ENCODE measurements at regions not wholly inside any gene's neighbourhood (a gene's known extent, or its start where the extent isn't known, plus 50 kb on each side); places are given as distances from the start of the nearest gene placed in this dataset.

DNA sequence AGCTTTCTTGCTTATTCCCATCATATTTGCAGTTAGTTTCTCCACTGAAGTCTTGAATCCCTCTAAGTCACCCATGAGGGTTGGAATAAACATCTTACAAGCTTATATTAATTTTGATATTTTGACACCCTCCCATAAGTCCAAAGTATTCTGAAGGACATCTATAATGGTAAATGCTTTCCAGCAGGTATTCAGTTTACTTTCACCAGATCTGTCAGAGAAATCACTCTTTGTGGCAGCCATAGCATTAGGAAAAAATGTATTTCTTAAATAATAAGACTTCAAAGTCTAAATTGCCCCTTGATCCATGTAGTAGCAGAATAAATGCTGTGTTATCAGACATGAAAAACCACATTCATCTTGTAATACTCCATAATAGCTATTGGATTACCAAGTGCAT lies 1371.7 kb upstream of the PABPC4L start:
- Histone ChIP-seq H4K8ac (ENCODE audit: low read depth, low read length) (no peak overlapping the region), H3K18ac (ENCODE audit: low read length) (no peak overlapping the region), H2BK15ac (replicated peaks; ENCODE audit: low read depth) (no peak overlapping the region), H3K36me3 (ENCODE audit: control insufficient read depth, insufficient read depth, low read length) (no peaks in the 10 kb centered on the region), H3K27ac (ENCODE audit: low read depth, low read length) (no peak overlapping the region), H2BK120ac (ENCODE audit: low read depth, low read length) (no peak overlapping the region), H3K4me2 (ENCODE audit: low read length) (no peak overlapping the region), H3K27me3 (ENCODE audit: insufficient read depth, low read length, poor library complexity) (no peaks in the 10 kb centered on the region), H2AK5ac (ENCODE audit: low read length) (no peak overlapping the region), H3K4ac (ENCODE audit: low read depth, low read length) (no peak overlapping the region), H2BK5ac (ENCODE audit: low read length) (no peak overlapping the region), H3K79me2 (ENCODE audit: control insufficient read depth, insufficient read depth, low read length) (no peaks in the 10 kb centered on the region), H3K56ac (ENCODE audit: low read length) (no peak overlapping the region), H3K4me1 (ENCODE audit: control insufficient read depth, low read depth, low read length) (no peaks in the 10 kb centered on the region), H4K5ac (ENCODE audit: low read length) (no peak overlapping the region), H3K79me1 (ENCODE audit: low read length) (no peaks in the 10 kb centered on the region), H3K4me3 (ENCODE audit: low read length) (no peak overlapping the region), H3K23ac (ENCODE audit: low read length) (no peak overlapping the region), H3K9ac (ENCODE audit: low read length) (no peak overlapping the region)
- no peak for DNase-seq

DNA sequence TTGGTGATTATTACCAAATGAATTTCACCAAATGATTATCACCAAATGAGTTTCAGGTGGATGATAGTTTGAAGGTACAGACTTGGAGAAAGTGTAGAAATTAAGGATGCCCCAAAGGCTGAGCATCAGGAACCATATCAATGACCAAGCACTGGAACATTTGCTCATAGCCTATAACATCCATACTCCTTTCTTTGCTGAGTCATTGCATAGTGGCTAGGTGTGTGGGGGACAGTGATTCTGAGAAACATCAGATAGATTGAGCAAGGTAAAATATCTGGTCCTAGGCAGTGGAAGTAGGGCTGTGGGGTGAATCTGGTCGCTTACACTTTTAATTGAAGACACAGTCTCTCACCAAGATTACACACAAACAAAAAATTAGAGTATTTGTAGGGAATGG lies 1362.5 kb upstream of the PABPC4L start:
- Histone ChIP-seq H3K18ac (ENCODE audit: low read length) (no peak overlapping the region), H3K4me3 (ENCODE audit: low read length) (no peak overlapping the region), H2BK15ac (replicated peaks; ENCODE audit: low read depth) (no peak overlapping the region), H3K9ac (ENCODE audit: low read length) (no peak overlapping the region), H2BK120ac (ENCODE audit: low read depth, low read length) (no peak overlapping the region), H3K79me2 (ENCODE audit: control insufficient read depth, insufficient read depth, low read length) (no peaks in the 10 kb centered on the region), H3K36me3 (ENCODE audit: control insufficient read depth, insufficient read depth, low read length) (no peaks in the 10 kb centered on the region), H2BK5ac (ENCODE audit: low read length) (no peak overlapping the region), H3K4ac (ENCODE audit: low read depth, low read length) (no peak overlapping the region), H4K5ac (ENCODE audit: low read length) (no peak overlapping the region), H2AK5ac (ENCODE audit: low read length) (no peak overlapping the region), H3K27ac (ENCODE audit: low read depth, low read length) (no peak overlapping the region), H3K4me1 (ENCODE audit: control insufficient read depth, low read depth, low read length) (no peaks in the 10 kb centered on the region), H3K4me2 (ENCODE audit: low read length) (no peak overlapping the region), H4K8ac (ENCODE audit: low read depth, low read length) (no peak overlapping the region), H3K56ac (ENCODE audit: low read length) (no peak overlapping the region), H3K79me1 (ENCODE audit: low read length) (no peaks in the 10 kb centered on the region), H3K23ac (ENCODE audit: low read length) (no peak overlapping the region), H3K27me3 (ENCODE audit: insufficient read depth, low read length, poor library complexity) (no peaks in the 10 kb centered on the region)
- no CpG with 5 or more reads among the region's 1 CpG for WGBS (ENCODE audit: extremely low coverage, insufficient coverage, low lambda C conversion rate)
- no peak for DNase-seq

DNA sequence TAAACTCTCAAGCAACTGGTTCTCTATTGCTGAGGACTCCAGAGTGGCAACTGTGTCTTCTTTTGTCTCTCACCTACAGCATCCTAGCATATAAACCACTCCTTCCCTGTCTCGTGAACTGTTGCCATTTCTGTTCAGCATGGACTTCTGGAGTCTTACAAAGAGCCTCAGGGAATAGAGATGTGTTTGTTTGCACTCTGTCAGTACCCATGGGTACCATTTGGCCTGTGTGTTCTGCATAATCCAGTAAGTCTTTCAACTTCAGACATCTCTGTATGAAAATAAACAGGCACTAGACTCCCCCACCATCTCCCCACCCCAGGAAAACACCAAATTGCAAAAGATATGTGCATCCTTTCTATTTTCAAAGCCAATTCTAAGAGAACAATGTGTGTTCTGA lies 1351.6 kb upstream of the PABPC4L start:
- Histone ChIP-seq H3K4ac (ENCODE audit: low read depth, low read length) (no peak overlapping the region), H3K4me3 (ENCODE audit: low read length) (no peak overlapping the region)

DNA sequence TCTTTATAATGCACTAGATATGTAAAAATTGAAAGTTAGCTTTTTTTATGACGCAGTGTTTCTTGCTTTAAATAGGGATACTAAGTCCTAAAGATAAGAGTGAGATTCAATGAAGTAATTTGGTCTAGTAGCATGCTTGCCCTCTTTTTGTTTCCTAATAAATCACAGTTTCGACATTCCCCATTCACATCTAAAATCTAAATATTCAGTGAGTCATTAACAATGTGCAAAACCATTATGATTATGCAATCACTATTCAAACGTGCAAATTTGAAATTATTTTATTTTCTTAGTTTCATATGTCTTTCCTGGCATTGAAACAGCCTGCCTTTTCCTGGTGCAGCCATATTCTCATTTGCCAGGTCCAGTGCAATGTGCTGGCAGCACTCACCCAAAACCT lies 1350.5 kb upstream of the PABPC4L start:
- no peak overlapping the region for H2BK5ac ChIP-seq (ENCODE audit: low read length)
- no peak overlapping the region for H3K4me3 ChIP-seq (ENCODE audit: low read length)
- no peak overlapping the region for H3K27ac ChIP-seq (ENCODE audit: low read depth, low read length)
- H3K79me2 ChIP-seq (ENCODE audit: control insufficient read depth, insufficient read depth, low read length) = no peaks in the 10 kb centered on the region
- no peaks in the 10 kb centered on the region for H3K27me3 ChIP-seq (ENCODE audit: insufficient read depth, low read length, poor library complexity)
- no peak overlapping the region for H2BK120ac ChIP-seq (ENCODE audit: low read depth, low read length)
- no peak overlapping the region for H3K23ac ChIP-seq (ENCODE audit: low read length)
- H3K4me2 ChIP-seq (ENCODE audit: low read length) = no peak overlapping the region
- no peaks in the 10 kb centered on the region for H3K36me3 ChIP-seq (ENCODE audit: control insufficient read depth, insufficient read depth, low read length)
- H4K8ac ChIP-seq (ENCODE audit: low read depth, low read length) = no peak overlapping the region
- no peak overlapping the region for H3K9ac ChIP-seq (ENCODE audit: low read length)
- H2AK5ac ChIP-seq (ENCODE audit: low read length) = no peak overlapping the region
- no CpG with 5 or more reads among the region's 3 CpGs for WGBS (ENCODE audit: extremely low coverage, insufficient coverage, low lambda C conversion rate)
- H3K56ac ChIP-seq (ENCODE audit: low read length) = no peak overlapping the region
- no peak overlapping the region for H4K5ac ChIP-seq (ENCODE audit: low read length)
- DNase-seq = no peak
- no peak overlapping the region for H2BK15ac ChIP-seq (replicated peaks; ENCODE audit: low read depth)
- no peaks in the 10 kb centered on the region for H3K4me1 ChIP-seq (ENCODE audit: control insufficient read depth, low read depth, low read length)
- H3K4ac ChIP-seq (ENCODE audit: low read depth, low read length) = no peak overlapping the region
- H3K79me1 ChIP-seq (ENCODE audit: low read length) = no peaks in the 10 kb centered on the region
- H3K18ac ChIP-seq (ENCODE audit: low read length) = no peak overlapping the region

More for the DNA sequence above, 1351.6 kb upstream of the PABPC4L start:
- H2BK5ac ChIP-seq (ENCODE audit: low read length) = no peak overlapping the region
- no peak overlapping the region for H3K9ac ChIP-seq (ENCODE audit: low read length)
- no peak overlapping the region for H2AK5ac ChIP-seq (ENCODE audit: low read length)
- DNase-seq = no peak
- H3K27me3 ChIP-seq (ENCODE audit: insufficient read depth, low read length, poor library complexity) = no peaks in the 10 kb centered on the region
- no peak overlapping the region for H4K5ac ChIP-seq (ENCODE audit: low read length)
- H3K79me1 ChIP-seq (ENCODE audit: low read length) = no peaks in the 10 kb centered on the region
- H3K4me1 ChIP-seq (ENCODE audit: control insufficient read depth, low read depth, low read length) = no peaks in the 10 kb centered on the region
- no peak overlapping the region for H2BK120ac ChIP-seq (ENCODE audit: low read depth, low read length)
- H3K36me3 ChIP-seq (ENCODE audit: control insufficient read depth, insufficient read depth, low read length) = no peaks in the 10 kb centered on the region
- no peak overlapping the region for H3K56ac ChIP-seq (ENCODE audit: low read length)
- WGBS (ENCODE audit: extremely low coverage, insufficient coverage, low lambda C conversion rate) = no CpG with 5 or more reads among the region's 1 CpG
- no peak overlapping the region for H4K8ac ChIP-seq (ENCODE audit: low read depth, low read length)
- no peak overlapping the region for H3K18ac ChIP-seq (ENCODE audit: low read length)
- no peak overlapping the region for H2BK15ac ChIP-seq (replicated peaks; ENCODE audit: low read depth)
- no peak overlapping the region for H3K27ac ChIP-seq (ENCODE audit: low read depth, low read length)
- H3K23ac ChIP-seq (ENCODE audit: low read length) = no peak overlapping the region
- H3K79me2 ChIP-seq (ENCODE audit: control insufficient read depth, insufficient read depth, low read length) = no peaks in the 10 kb centered on the region
- no peak overlapping the region for H3K4me2 ChIP-seq (ENCODE audit: low read length)

DNA sequence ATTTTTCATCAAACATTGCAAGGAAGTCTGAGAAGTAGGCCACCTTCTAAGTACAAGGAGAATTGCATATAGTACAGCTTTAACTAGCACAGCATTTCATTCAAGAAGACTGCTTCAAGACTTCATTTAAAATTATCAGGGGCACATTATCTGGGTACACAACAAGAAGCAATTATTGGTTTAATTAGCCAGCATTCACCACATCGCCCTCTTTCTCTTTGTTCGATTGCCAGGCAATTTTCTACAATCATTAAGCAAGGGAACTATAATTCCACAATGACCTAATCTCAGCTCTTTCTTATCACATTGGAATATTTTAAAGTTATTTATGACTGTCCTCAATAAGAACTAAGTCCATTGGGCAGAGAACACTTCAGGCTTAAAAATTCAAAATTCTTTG lies 1347.1 kb upstream of the PABPC4L start:
- no peaks in the 10 kb centered on the region for H3K79me1 ChIP-seq (ENCODE audit: low read length)
- no peak overlapping the region for H3K9ac ChIP-seq (ENCODE audit: low read length)
- H3K23ac ChIP-seq (ENCODE audit: low read length) = no peak overlapping the region
- WGBS (ENCODE audit: extremely low coverage, insufficient coverage, low lambda C conversion rate) = no CpG with 5 or more reads among the region's 2 CpGs
- H2AK5ac ChIP-seq (ENCODE audit: low read length) = no peak overlapping the region
- no peak overlapping the region for H2BK120ac ChIP-seq (ENCODE audit: low read depth, low read length)
- H3K4ac ChIP-seq (ENCODE audit: low read depth, low read length) = no peak overlapping the region
- H3K27me3 ChIP-seq (ENCODE audit: insufficient read depth, low read length, poor library complexity) = no peaks in the 10 kb centered on the region
- H3K79me2 ChIP-seq (ENCODE audit: control insufficient read depth, insufficient read depth, low read length) = no peaks in the 10 kb centered on the region
- H2BK5ac ChIP-seq (ENCODE audit: low read length) = no peak overlapping the region
- no peaks in the 10 kb centered on the region for H3K4me1 ChIP-seq (ENCODE audit: control insufficient read depth, low read depth, low read length)
- H4K5ac ChIP-seq (ENCODE audit: low read length) = no peak overlapping the region
- H3K18ac ChIP-seq (ENCODE audit: low read length) = no peak overlapping the region
- no peak for DNase-seq
- no peak overlapping the region for H3K4me3 ChIP-seq (ENCODE audit: low read length)
- no peak overlapping the region for H4K8ac ChIP-seq (ENCODE audit: low read depth, low read length)
- no peak overlapping the region for H3K4me2 ChIP-seq (ENCODE audit: low read length)
- H3K27ac ChIP-seq (ENCODE audit: low read depth, low read length) = no peak overlapping the region
- no peaks in the 10 kb centered on the region for H3K36me3 ChIP-seq (ENCODE audit: control insufficient read depth, insufficient read depth, low read length)
- no peak overlapping the region for H3K56ac ChIP-seq (ENCODE audit: low read length)
- no peak overlapping the region for H2BK15ac ChIP-seq (replicated peaks; ENCODE audit: low read depth)

DNA sequence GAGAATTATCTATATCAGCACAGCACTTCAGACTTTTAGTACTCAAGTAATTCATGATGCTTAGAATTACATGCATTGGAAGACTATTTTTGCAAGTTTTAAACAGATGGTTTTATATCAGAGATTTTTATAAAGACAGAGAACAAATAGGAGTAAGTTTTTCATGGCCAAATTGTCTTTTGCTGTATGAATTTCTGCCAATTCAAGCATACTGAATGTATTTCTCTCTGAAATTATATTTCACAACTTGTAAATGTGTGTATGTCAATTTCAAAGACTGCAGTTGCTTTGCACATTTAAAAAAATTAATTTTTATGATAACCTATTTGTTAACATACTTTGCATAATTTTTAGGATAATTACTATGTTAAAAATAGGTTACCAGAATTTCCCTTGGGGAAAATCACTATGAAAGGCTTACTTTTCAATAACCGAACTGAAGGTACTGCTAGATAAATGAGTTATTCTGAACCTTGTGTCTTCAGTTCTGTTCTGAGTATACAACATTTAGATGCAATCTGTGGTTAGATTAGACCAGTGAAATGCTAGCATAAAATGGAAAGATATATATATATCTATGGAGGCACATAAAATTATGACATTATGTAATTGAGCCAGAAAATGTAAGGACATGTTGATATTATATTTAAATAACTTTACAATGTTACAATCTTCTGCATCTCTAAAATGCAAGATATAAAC lies 1344.2 kb upstream of the PABPC4L start:
- no peak for DNase-seq
- Histone ChIP-seq H3K4me1 (ENCODE audit: control insufficient read depth, low read depth, low read length) (no peaks in the 10 kb centered on the region), H3K9ac (ENCODE audit: low read length) (no peak overlapping the region), H2AK5ac (ENCODE audit: low read length) (no peak overlapping the region), H3K79me1 (ENCODE audit: low read length) (no peaks in the 10 kb centered on the region), H3K4me2 (ENCODE audit: low read length) (no peak overlapping the region), H3K56ac (ENCODE audit: low read length) (no peak overlapping the region), H4K5ac (ENCODE audit: low read length) (no peak overlapping the region), H3K23ac (ENCODE audit: low read length) (no peak overlapping the region), H3K27me3 (ENCODE audit: insufficient read depth, low read length, poor library complexity) (no peaks in the 10 kb centered on the region), H2BK5ac (ENCODE audit: low read length) (no peak overlapping the region), H4K8ac (ENCODE audit: low read depth, low read length) (no peak overlapping the region), H3K18ac (ENCODE audit: low read length) (no peak overlapping the region), H3K4me3 (ENCODE audit: low read length) (no peak overlapping the region), H3K4ac (ENCODE audit: low read depth, low read length) (no peak overlapping the region), H2BK15ac (replicated peaks; ENCODE audit: low read depth) (no peak overlapping the region), H3K36me3 (ENCODE audit: control insufficient read depth, insufficient read depth, low read length) (no peaks in the 10 kb centered on the region), H3K27ac (ENCODE audit: low read depth, low read length) (no peak overlapping the region), H2BK120ac (ENCODE audit: low read depth, low read length) (no peak overlapping the region), H3K79me2 (ENCODE audit: control insufficient read depth, insufficient read depth, low read length) (no peaks in the 10 kb centered on the region)
- no CpG with 5 or more reads among the region's 1 CpG for WGBS (ENCODE audit: extremely low coverage, insufficient coverage, low lambda C conversion rate)
